Stomach (tissue), 8 donors: ENCODE measurements at regions not wholly inside any gene's neighbourhood (a gene's known extent, or its start where the extent isn't known, plus 50 kb on each side); places are given as distances from the start of the nearest gene placed in this dataset.

Source experiments
- DNase-seq, 2 donors: peaks; one replicate each; pipeline versions ENCODE4 v3.0.0 to v3.0.0-alpha.2; 2013 to 2019
- H3K27ac ChIP-seq, 5 donors: fragments of 200-600 bp in 4 of 5; sonication (generic) in 4 of 5; one replicate each; pipeline ENCODE4 v1.5.1; 2013 to 2019; ENCODE audit warnings: mild to moderate bottlenecking in 1 of 5, moderate library complexity in 1 of 5
- H3K27me3 ChIP-seq, 3 donors: fragments of 200-600 bp; sonication (generic); one replicate each; pipeline ENCODE4 v1.5.1; 2017 to 2019; ENCODE audit warnings: mixed run types in 1 of 3
- H3K36me3 ChIP-seq, 4 donors: fragments of 200-600 bp; sonication (generic); 1 replicate in 3 of 4; 2 replicates in 1 of 4; pipeline ENCODE4 v1.5.1; 2016 to 2019
- H3K4me1 ChIP-seq, 4 donors: fragments of 200-600 bp; sonication (generic); one replicate each; pipeline ENCODE4 v1.5.1; 2016 to 2019
- H3K4me3 ChIP-seq, 4 donors: fragments of 200-600 bp; sonication (generic) in 3 of 4; one replicate each; pipeline ENCODE4 v1.5.1; 2016 to 2019; ENCODE audit warnings: mild to moderate bottlenecking in 1 of 4
- H3K9me3 ChIP-seq, 4 donors: fragments of 200-600 bp; sonication (generic); one replicate each; pipeline ENCODE4 v1.5.1; 2016 to 2019
- EP300 ChIP-seq: sonication (generic); formaldehyde crosslinking; IDR thresholded peaks from one replicate; pipeline ENCODE4 v1.6.1; 2017; ENCODE audit warnings: antibody characterized with exemption
- POLR2A ChIP-seq, 4 donors: fragments of 450-650 bp; IDR thresholded peaks; one replicate each; pipeline ENCODE4 v1.6.1; 2016; ENCODE audit warnings: antibody characterized with exemption in 4 of 4, control low read depth in 2 of 4, mild to moderate bottlenecking in 1 of 4, moderate library complexity in 1 of 4
- POLR2AphosphoS5 ChIP-seq, 3 donors: sonication (generic); formaldehyde crosslinking; IDR thresholded peaks; one replicate each; pipeline ENCODE4 v1.6.1; 2016; ENCODE audit warnings: antibody characterized with exemption in 3 of 3
- WGBS, 5 donors: extraction: QIAGEN DNeasy Blood & Tissue Kit in 3 of 5; methylation state at CpG; one replicate each; pipeline versions ENCODE4 v1.1.5 to v1.1.7; 2013 to 2018; 5-methylcytosine and 5-hydroxymethylcytosine counted together
- intact Hi-C: fragments of 100-400 bp; cut with DNase I; formaldehyde crosslinking; loops from one replicate; pipeline ENCODE4 v1.15.1; 2023; ENCODE audit warnings: low total_unique reads
- TF ChIP-seq, protein P1 (sequence below), 7 experiments: fragments of 450-650 bp in 4 of 7; fragments of 200-600 bp in 3 of 7; sonication (generic) in 3 of 7; IDR thresholded peaks; one replicate each; pipeline ENCODE4 v1.5.1; 2016 to 2019; ENCODE audit warnings: antibody characterized with exemption in 7 of 7, control low read depth in 2 of 7, mild to moderate bottlenecking in 1 of 7
- donor health status: healthy with polysubstance abuse.
- donor health status: Bipolar disorder and iron deficiency.
- donor health status: healthy.

DNA sequence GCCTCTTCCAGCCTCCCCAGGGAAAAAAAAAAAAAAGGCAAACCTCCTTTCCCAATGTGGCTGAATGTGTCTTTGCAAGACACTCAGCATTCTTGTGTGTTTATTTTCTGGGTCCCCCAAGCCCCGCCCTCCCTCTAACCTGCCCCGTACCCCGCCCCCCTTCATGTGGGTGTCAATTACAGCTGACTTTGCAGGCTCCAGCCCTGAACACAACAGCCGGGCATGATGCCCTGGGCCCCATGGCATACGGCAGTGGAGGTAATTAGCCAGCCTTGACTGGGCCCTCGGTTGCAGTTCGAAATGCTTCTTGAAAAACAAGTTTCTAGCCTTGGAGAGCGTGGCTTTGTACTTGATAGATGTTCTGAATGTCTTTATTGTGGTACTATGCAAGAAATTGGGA is 354.7 kb upstream of the RBFOX1 start:
- no peaks in the 10 kb centered on the region for H3K36me3 ChIP-seq
- H3K4me3 ChIP-seq = no peak overlapping the region
- H3K4me1 ChIP-seq = no peaks in the 10 kb centered on the region
- WGBS, 5 donors = 48 to 62% (median 51%) methylated on average over 6 to 8 of the region's 8 CpGs
- intact Hi-C loops = no loop called here
- no peak overlapping the region for H3K27ac ChIP-seq
- no peaks in the 10 kb centered on the region for H3K27me3 ChIP-seq
- H3K9me3 ChIP-seq = peaks cover 0 to 4% (median 0%) of the 10 kb centered on the region in 4 donors
- no peak for TF ChIP-seq POLR2A (IDR thresholded peaks at IDR 0.05)
- TF ChIP-seq EP300 = no peak
- DNase-seq = no peak

DNA sequence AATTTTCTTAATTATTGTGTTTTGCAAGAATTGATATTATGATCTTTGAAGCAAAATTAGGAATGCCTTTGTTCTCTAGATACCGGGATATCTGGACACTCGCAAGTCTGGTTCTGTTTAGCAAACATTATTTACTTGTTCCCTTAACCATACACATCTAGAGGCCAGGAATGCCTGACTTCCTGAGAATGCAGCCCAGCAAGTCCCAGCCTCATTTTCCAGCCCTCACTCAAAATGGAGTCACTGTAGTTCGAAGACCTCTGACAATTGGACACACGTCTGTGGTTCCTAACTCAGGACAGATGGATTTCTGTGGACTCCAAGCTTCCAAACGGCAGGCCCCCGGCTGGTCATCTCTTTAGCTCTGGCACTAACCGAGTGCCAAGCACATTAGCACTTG is 355.4 kb upstream of the RBFOX1 start:
- WGBS, 5 donors = 50 to 65% (median 64%) methylated on average over 7 of the region's 7 CpGs
- intact Hi-C loops = no loop called here
- H3K27me3 ChIP-seq = no peaks in the 10 kb centered on the region
- no peak for DNase-seq
- H3K36me3 ChIP-seq = no peaks in the 10 kb centered on the region
- no peak for TF ChIP-seq POLR2A (IDR thresholded peaks at IDR 0.05)
- TF ChIP-seq EP300 = no peak
- no peak for TF ChIP-seq POLR2AphosphoS5 (IDR thresholded peaks at IDR 0.05)
- TF ChIP-seq, protein P1, sequence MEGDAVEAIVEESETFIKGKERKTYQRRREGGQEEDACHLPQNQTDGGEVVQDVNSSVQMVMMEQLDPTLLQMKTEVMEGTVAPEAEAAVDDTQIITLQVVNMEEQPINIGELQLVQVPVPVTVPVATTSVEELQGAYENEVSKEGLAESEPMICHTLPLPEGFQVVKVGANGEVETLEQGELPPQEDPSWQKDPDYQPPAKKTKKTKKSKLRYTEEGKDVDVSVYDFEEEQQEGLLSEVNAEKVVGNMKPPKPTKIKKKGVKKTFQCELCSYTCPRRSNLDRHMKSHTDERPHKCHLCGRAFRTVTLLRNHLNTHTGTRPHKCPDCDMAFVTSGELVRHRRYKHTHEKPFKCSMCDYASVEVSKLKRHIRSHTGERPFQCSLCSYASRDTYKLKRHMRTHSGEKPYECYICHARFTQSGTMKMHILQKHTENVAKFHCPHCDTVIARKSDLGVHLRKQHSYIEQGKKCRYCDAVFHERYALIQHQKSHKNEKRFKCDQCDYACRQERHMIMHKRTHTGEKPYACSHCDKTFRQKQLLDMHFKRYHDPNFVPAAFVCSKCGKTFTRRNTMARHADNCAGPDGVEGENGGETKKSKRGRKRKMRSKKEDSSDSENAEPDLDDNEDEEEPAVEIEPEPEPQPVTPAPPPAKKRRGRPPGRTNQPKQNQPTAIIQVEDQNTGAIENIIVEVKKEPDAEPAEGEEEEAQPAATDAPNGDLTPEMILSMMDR (IDR thresholded peaks at IDR 0.05) = no peak
- no peaks in the 10 kb centered on the region for H3K4me1 ChIP-seq
- H3K4me3 ChIP-seq = no peak overlapping the region
- H3K27ac ChIP-seq = no peak overlapping the region
- H3K9me3 ChIP-seq = peaks cover 0 to 4% (median 0%) of the 10 kb centered on the region in 4 donors

- TF ChIP-seq EP300 (no peak), POLR2AphosphoS5 (IDR thresholded peaks at IDR 0.05) (no peak), POLR2A (IDR thresholded peaks at IDR 0.05) (no peak)
- TF ChIP-seq, protein P1 (IDR thresholded peaks at IDR 0.05) = no peak
- intact Hi-C loops = no loop called here
- WGBS, 5 donors = 95 to 100% (median 98%) methylated on average over 1 of the region's 1 CpG
Observed at GRCh38 chr16:6976716-6977115, 355.9 kb upstream of the RBFOX1 start.

DNA sequence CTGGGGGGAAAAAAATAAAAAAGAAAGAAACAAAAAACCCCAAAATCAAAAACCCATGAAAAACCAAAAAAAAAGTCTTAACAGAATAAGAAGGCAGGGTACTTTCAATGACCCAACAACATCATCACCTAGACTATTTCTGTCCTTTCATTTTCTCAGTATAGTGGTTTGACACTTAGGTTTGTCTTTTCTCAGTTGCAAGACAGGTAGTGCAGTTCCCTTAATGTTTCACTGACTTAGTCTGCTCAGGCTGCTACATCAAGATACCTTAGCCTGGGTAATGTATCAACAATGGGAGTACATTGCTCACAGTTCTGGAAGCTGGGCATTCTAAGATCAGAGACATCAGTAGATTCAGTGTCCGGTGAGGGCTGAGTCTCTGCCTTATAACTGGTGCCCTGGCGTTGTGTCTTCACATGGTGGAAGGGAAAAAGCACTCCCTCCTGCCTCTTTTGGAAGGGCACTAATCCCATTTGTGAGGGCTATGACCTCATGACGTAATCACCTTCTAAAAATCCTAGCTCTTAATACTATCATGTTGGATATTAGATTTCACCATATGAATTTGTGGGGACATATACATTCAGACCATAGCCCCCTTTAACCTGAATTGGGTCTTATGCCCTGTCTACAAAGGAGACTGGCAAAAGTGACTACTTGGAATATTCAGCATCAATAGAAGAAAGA is 362.3 kb upstream of the RBFOX1 start:
- Histone ChIP-seq H3K4me3 (no peak overlapping the region), H3K36me3 (no peaks in the 10 kb centered on the region), H3K27ac (no peak overlapping the region), H3K27me3 (no peaks in the 10 kb centered on the region), H3K9me3 (peaks cover 0 to 6% (median 2%) of the 10 kb centered on the region in 4 donors), H3K4me1 (no peaks in the 10 kb centered on the region)
- intact Hi-C loops = no loop called here
- TF ChIP-seq POLR2AphosphoS5 (IDR thresholded peaks at IDR 0.05) (no peak), EP300 (no peak), POLR2A (IDR thresholded peaks at IDR 0.05) (no peak)
- TF ChIP-seq, protein P1 (IDR thresholded peaks at IDR 0.05) = no peak
- no peak for DNase-seq
- 87 to 95% (median 89%) methylated on average over 3 of the region's 3 CpGs for WGBS, 5 donors

More at GRCh38 chr16:6976716-6977115, 355.9 kb upstream of the RBFOX1 start:
- no peaks in the 10 kb centered on the region for H3K36me3 ChIP-seq
- peaks cover 0 to 4% (median 0%) of the 10 kb centered on the region in 4 donors for H3K9me3 ChIP-seq
- no peaks in the 10 kb centered on the region for H3K4me1 ChIP-seq
- H3K4me3 ChIP-seq = no peak overlapping the region
- H3K27ac ChIP-seq = no peak overlapping the region
- no peak for DNase-seq
- H3K27me3 ChIP-seq = no peaks in the 10 kb centered on the region

- Histone ChIP-seq H3K4me1 (no peaks in the 10 kb centered on the region), H3K36me3 (no peaks in the 10 kb centered on the region), H3K4me3 (no peak overlapping the region), H3K27ac (no peak overlapping the region), H3K9me3 (peaks cover 0 to 13% (median 2%) of the 10 kb centered on the region in 4 donors), H3K27me3 (no peaks in the 10 kb centered on the region)
- TF ChIP-seq POLR2AphosphoS5 (IDR thresholded peaks at IDR 0.05) (no peak), EP300 (no peak), POLR2A (IDR thresholded peaks at IDR 0.05) (no peak)
- TF ChIP-seq, protein P1 (IDR thresholded peaks at IDR 0.05) = no peak
- intact Hi-C loops = no loop called here
- 68 to 85% (median 81%) methylated on average over 5 of the region's 5 CpGs for WGBS, 5 donors
- DNase-seq = no peak
Observed at GRCh38 chr16:6969594-6969993, 363.1 kb upstream of the RBFOX1 start.
